PC-3 (cell line): ENCODE measurements at regions not wholly inside any gene's neighbourhood (a gene's known extent, or its start where the extent isn't known, plus 50 kb on each side); places are given as distances from the start of the nearest gene placed in this dataset.

Experiments
- ATAC-seq: fragments of 200-7000 bp; cut with Tn5 transposase; 2 replicates; pipeline ENCODE4 v1.9.1; 2020; ENCODE audit warnings: mild to moderate bottlenecking, moderate library complexity
- BruUV-seq: library from RNA; stranded (reverse); fragments of 400-500 nt; replicated peaks from 2 replicates; lab custom pipeline; 2021; lab: Mats Ljungman, UMichigan
- CTCF ChIA-PET: fragments of 300-600 bp; sonication (Branson Sonifier 250); formaldehyde crosslinking; loops from one replicate; lab custom pipeline; 2022; ENCODE audit warnings: antibody characterized with exemption; lab: Charles Lee
- POLR2A ChIA-PET: fragments of 300-600 bp; sonication (Branson Sonifier 250); formaldehyde crosslinking; loops from one replicate; lab custom pipeline; 2022; ENCODE audit warnings: antibody characterized with exemption; ENCODE audit not compliant: unreplicated experiment; lab: Charles Lee
- DNase-seq: peaks from one replicate; pipeline ENCODE4 v3.0.0-alpha.2; 2015
- H2AFZ ChIP-seq: fragments of 300-600 bp; sonication (generic); 2 replicates; pipeline ENCODE4 v1.6.0; 2016; ENCODE audit warnings: antibody characterized with exemption, low read length
- H3F3A ChIP-seq: fragments of 300-600 bp; sonication (generic); one replicate; pipeline ENCODE4 v1.6.0; 2017; ENCODE audit warnings: antibody characterized with exemption, low read length, control low read depth, mild to moderate bottlenecking; ENCODE audit not compliant: unreplicated experiment
- H3K27ac ChIP-seq: fragments of 300-600 bp; sonication (generic); 2 replicates; pipeline ENCODE4 v1.5.1; 2016; ENCODE audit warnings: mild to moderate bottlenecking, low read length
- H3K27me3 ChIP-seq: fragments of 300-600 bp; sonication (generic); 2 replicates; pipeline ENCODE4 v1.6.1; 2016; ENCODE audit warnings: low read length, mixed read lengths
- H3K36me3 ChIP-seq: fragments of 300-600 bp; sonication (generic); 2 replicates; pipeline ENCODE4 v1.6.1; 2016; ENCODE audit warnings: low read depth, mixed run types, low read length, mixed read lengths
- H3K4me1 ChIP-seq: fragments of 300-600 bp; sonication (generic); 2 replicates; pipeline ENCODE4 v1.5.1; 2016; ENCODE audit warnings: low read length; ENCODE audit not compliant: insufficient read depth
- H3K4me2 ChIP-seq: fragments of 300-600 bp; sonication (generic); 2 replicates; pipeline ENCODE4 v1.6.0; 2016; ENCODE audit warnings: low read length
- H3K4me3 ChIP-seq: fragments of 300-600 bp; sonication (generic); 2 replicates; pipeline ENCODE4 v1.5.1; 2016; ENCODE audit warnings: mild to moderate bottlenecking, low read length, mixed read lengths
- H3K79me2 ChIP-seq: fragments of 300-600 bp; sonication (generic); 2 replicates; pipeline ENCODE4 v1.6.1; 2017; ENCODE audit warnings: low read length, mixed read lengths
- H3K9ac ChIP-seq: fragments of 300-600 bp; sonication (generic); 2 replicates; pipeline ENCODE4 v1.6.0; 2016; ENCODE audit warnings: mild to moderate bottlenecking, low read length
- H3K9me2 ChIP-seq: fragments of 300-600 bp; sonication (generic); replicated peaks from 2 replicates; pipeline ENCODE4 v1.6.1; 2016; ENCODE audit warnings: mixed run types, low read length, mixed read lengths
- H3K9me3 ChIP-seq: fragments of 300-600 bp; sonication (generic); 2 replicates; pipeline ENCODE4 v1.6.1; 2016; ENCODE audit warnings: low read length, mixed read lengths
- H4K20me1 ChIP-seq: fragments of 300-600 bp; sonication (generic); 2 replicates; pipeline ENCODE4 v1.6.1; 2016; ENCODE audit warnings: low read length, mixed read lengths
- EZH2 ChIP-seq: fragments of 300-600 bp; sonication (generic); IDR thresholded peaks from one replicate; pipeline ENCODE4 v1.6.1; 2017; ENCODE audit warnings: antibody characterized with exemption, mild to moderate bottlenecking, low read length; ENCODE audit not compliant: unreplicated experiment
- EZH2phosphoT487 ChIP-seq: fragments of 300-600 bp; sonication (generic); IDR thresholded peaks from 2 replicates; pipeline ENCODE4 v1.6.1; 2018; ENCODE audit warnings: mild to moderate bottlenecking, antibody characterized with exemption, low read length, borderline replicate concordance
- intact Hi-C: fragments of 100-400 bp; cut with micrococcal nuclease; formaldehyde crosslinking; loops from 2 replicates; pipeline ENCODE4 v1.9.0; 2023
- TF ChIP-seq, protein P1 (sequence below): fragments of 300-600 bp; sonication (generic); conservative IDR thresholded peaks from 2 replicates; pipeline ENCODE4 v1.5.1; 2017; ENCODE audit warnings: antibody characterized with exemption, low read depth, mild to moderate bottlenecking, low read length

- no peaks in the 10 kb centered on the region for H3F3A ChIP-seq
- H3K9me3 ChIP-seq: no peaks in the 10 kb centered on the region
- no peak overlapping the region for H3K4me3 ChIP-seq
- H3K4me2 ChIP-seq: no peak overlapping the region
- no peaks in the 10 kb centered on the region for H4K20me1 ChIP-seq
- CTCF ChIA-PET: no interaction called here
- POLR2A ChIA-PET: no interaction called here
- TF ChIP-seq EZH2 (no peak), EZH2phosphoT487 (no peak)
- TF ChIP-seq, protein P1, sequence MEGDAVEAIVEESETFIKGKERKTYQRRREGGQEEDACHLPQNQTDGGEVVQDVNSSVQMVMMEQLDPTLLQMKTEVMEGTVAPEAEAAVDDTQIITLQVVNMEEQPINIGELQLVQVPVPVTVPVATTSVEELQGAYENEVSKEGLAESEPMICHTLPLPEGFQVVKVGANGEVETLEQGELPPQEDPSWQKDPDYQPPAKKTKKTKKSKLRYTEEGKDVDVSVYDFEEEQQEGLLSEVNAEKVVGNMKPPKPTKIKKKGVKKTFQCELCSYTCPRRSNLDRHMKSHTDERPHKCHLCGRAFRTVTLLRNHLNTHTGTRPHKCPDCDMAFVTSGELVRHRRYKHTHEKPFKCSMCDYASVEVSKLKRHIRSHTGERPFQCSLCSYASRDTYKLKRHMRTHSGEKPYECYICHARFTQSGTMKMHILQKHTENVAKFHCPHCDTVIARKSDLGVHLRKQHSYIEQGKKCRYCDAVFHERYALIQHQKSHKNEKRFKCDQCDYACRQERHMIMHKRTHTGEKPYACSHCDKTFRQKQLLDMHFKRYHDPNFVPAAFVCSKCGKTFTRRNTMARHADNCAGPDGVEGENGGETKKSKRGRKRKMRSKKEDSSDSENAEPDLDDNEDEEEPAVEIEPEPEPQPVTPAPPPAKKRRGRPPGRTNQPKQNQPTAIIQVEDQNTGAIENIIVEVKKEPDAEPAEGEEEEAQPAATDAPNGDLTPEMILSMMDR: no peak
- no peak for DNase-seq
- intact Hi-C loops: no loop called here
- no peaks in the 10 kb centered on the region for H3K4me1 ChIP-seq
- no TSS peak for BruUV-seq
- no peak overlapping the region for H2AFZ ChIP-seq
- H3K27ac ChIP-seq: no peak overlapping the region
- ATAC-seq: no peak
- no peaks in the 10 kb centered on the region for H3K79me2 ChIP-seq
- no peak overlapping the region for H3K9ac ChIP-seq
- no peaks in the 10 kb centered on the region for H3K9me2 ChIP-seq
- H3K27me3 ChIP-seq: no peaks in the 10 kb centered on the region
- no peaks in the 10 kb centered on the region for H3K36me3 ChIP-seq
Observed at GRCh38 chrX:122868631-122869030, 315.4 kb upstream of the GRIA3 start.

DNA sequence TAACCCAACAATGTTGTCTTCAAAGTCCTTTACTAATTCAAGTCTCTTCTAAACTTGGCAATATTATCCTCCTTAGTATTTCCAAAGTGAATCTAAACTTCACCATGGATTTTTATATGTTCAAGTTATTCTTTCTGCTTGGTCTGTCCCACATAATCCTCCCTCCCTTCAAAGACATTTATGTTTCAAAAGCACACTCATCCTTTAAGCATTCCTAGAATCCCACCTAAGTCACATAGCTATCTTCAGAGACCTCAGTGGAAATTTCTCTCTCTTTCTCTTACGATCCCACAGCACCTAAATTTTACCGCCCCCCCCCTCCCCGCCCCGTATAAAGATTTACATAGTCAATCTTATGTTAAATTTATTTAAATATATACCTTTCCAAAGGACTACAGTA is 314.9 kb upstream of the GRIA3 start:
- TF ChIP-seq EZH2phosphoT487 (no peak), EZH2 (no peak)
- TF ChIP-seq, protein P1: no peak
- ChIA-PET POLR2A (no interaction called here), CTCF (no interaction called here)
- H3K36me3 ChIP-seq: no peaks in the 10 kb centered on the region
- intact Hi-C loops: no loop called here
- H3K4me3 ChIP-seq: no peak overlapping the region
- H3K4me2 ChIP-seq: no peak overlapping the region
- H3K27ac ChIP-seq: no peak overlapping the region
- no peak overlapping the region for H2AFZ ChIP-seq
- no TSS peak for BruUV-seq
- H4K20me1 ChIP-seq: no peaks in the 10 kb centered on the region
- no peaks in the 10 kb centered on the region for H3K27me3 ChIP-seq
- no peak overlapping the region for H3K9ac ChIP-seq
- no peak for ATAC-seq
- no peaks in the 10 kb centered on the region for H3K4me1 ChIP-seq
- no peak for DNase-seq
- no peaks in the 10 kb centered on the region for H3K9me3 ChIP-seq
- no peaks in the 10 kb centered on the region for H3K79me2 ChIP-seq
- no peaks in the 10 kb centered on the region for H3K9me2 ChIP-seq
- H3F3A ChIP-seq: no peaks in the 10 kb centered on the region

DNA sequence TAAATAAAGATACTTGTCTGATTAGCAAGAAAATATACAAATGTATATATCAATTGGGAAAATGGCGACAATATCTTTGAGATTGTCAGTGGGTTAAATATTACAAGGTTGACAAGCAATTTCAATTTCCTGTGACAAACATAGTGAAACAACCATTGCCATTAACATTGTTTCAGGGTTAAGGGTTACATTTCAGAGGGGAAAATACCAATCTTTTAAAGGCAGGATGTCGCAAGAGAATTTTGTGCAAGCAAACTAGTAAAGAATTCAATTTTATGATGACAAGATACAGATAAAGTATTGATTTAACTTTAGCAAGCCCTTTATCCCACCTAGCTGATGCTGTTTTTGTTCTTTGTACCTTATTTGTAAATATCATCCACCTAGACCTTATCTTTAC is 305.8 kb upstream of the GRIA3 start:
- Histone ChIP-seq H3K4me1 (no peaks in the 10 kb centered on the region), H3K27me3 (no peaks in the 10 kb centered on the region), H3K79me2 (no peaks in the 10 kb centered on the region), H2AFZ (no peak overlapping the region), H3K4me2 (no peak overlapping the region), H3K4me3 (no peak overlapping the region), H3K27ac (no peak overlapping the region), H3K9me3 (no peaks in the 10 kb centered on the region), H3K9ac (no peak overlapping the region), H4K20me1 (no peaks in the 10 kb centered on the region), H3F3A (no peaks in the 10 kb centered on the region), H3K9me2 (no peaks in the 10 kb centered on the region), H3K36me3 (no peaks in the 10 kb centered on the region)
- ATAC-seq (no peak), DNase-seq (no peak)
- POLR2A ChIA-PET: no interaction called here
- TF ChIP-seq EZH2: no peak
- TF ChIP-seq, protein P1: no peak
- TF ChIP-seq EZH2phosphoT487: no peak
- CTCF ChIA-PET: no interaction called here
- no TSS peak for BruUV-seq
- intact Hi-C loops: no loop called here
